Glomerular visceral epithelial cell (primary cell): ENCODE measurements at regions not wholly inside any gene's neighbourhood (a gene's known extent, or its start where the extent isn't known, plus 50 kb on each side); places are given as distances from the start of the nearest gene placed in this dataset.
"Not testable (repeated sequence)": the region's sequence is repeated elsewhere in the genome, so short reads cannot be mapped to it uniquely, and the experiment has no call there.

Experiments used
- DNase-seq: peaks from one replicate; pipeline ENCODE4 v3.0.0-alpha.2; 2016; ENCODE audit errors: extremely low spot score

DNA sequence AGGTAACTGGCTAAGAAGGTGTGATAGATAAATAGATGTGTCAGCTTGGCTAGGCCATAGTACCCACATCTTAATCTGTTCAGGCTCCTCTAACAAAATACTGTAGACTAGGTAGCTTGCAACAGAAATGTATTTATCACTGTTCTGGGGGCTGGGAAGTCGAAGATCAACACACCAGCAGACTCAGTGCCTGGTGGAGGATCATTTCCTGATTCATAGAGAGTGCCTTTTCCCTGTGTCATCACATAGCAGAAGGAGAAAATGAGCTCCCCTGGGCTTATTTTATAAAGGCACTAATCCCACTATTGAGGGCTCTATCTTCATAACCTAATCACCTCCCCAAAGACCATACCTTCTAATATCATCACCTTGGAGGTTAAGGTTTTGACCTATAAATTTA lies 532.7 kb upstream of the OLFM3 start:
- DNase-seq, result no peak

DNA sequence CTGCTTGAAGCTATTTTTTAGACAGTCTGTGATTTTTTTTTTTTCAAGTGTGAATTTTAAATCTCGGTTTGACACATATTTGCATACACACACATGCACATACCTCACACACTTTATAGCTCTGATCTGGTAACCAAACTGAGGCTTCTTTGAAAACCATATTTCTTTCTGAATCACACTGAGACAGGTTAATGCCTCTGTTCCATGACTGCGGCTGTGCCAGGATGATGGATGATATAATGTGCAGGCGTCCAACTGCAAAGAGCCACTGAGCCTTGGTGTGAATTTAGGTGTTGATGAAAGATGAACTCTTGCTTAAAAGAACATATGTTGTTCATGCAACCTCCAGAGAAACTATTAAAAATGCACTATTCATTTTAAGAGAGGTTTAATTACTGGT lies 504.0 kb upstream of the OLFM3 start:
- no peak for DNase-seq

DNA sequence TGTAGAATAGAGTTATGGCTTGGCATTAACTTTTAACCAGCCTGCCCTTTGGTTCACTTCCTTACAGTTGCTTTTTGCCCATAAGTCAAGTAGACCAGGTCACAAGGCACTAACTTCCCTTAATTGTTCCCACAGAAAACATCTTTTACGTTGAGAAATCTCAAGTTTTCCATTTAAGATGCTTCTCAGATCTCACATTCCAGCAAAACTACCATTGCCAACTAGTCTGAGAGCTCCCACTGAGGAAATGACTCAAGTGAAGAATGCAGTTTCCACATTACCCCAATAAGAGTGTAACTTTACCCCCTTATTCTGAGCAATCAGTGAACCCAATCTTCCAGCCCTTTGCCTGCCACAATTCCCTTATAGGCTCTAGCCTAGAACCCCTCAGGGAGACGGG lies 502.2 kb upstream of the OLFM3 start:
- DNase-seq, result no peak

DNA sequence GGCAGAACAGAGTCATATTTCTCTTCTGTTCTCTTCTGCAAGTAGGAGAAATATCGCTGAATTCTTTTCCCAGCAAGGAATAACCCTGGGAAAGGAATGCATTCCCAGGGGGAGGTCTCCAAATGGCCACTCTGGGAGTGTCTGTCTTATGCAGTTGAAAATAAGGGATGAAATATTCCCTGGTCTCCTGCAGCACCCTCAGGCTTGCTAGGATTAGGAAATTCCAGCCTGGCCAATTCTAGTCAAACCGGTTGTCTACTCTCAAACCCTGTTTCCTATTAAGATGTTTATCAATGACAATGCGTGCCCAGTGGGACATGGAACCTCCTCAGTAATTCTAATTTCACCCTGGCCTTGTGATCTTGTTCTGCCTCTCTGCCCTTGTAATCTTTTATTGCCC lies 501.1 kb upstream of the OLFM3 start:
- DNase-seq, result not testable (repeated sequence)

DNA sequence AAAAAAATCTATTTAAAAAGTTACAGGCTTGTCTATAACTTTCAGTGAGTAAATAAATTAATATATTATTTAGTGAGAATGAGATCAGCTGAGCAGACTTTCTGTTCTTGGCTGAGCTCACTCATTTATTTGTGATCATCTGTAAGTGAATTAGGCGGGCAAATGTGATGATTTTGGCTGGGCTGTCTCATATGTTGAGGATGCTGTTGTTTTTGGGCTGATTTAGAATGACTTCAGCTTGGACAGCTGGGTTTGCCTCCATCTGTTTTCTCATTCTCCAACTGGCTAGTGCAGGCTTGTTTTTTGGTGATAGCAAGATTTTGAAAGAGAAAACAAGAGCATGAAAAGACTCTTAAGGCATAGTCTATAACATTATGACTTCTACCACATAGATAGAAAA lies 475.8 kb upstream of the OLFM3 start:
- DNase-seq, result no peak

DNA sequence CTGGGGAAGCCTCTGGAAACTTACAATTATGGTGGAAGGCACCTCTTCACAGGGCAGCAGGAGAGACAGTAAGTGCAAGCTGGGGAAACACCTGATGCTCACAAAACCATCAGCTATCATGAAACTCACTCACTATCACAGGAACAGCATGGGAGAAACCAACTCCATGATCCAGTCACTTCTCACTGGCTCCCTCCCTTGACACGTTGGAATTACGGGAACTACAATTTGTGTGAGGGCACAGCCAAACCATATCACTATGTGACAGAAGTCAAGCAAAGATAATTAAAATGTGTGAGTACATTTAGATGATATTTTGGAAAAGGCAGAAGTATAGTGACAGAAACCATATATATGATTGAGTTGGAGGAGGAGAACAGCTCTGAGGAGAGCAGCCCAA lies 474.0 kb upstream of the OLFM3 start:
- no peak for DNase-seq

DNA sequence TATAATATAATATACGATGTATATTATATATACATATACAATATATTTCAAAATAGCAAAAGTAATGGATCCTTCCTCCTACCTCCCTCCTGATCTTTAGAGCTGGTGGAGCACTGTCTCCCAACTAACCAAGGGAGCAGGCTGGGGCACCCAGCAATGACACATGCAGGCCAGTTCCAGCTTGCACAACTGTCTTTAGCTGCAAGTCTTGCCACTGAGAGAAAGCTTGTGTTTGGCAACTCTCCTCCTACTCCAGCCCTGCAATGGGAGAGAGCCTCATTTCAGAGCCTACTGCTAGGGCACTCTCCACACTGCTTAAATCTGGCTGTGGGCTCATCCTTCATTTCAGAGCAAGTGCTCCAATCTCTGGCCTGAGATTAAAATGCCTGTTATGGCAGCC lies 469.8 kb upstream of the OLFM3 start:
- no peak for DNase-seq

DNA sequence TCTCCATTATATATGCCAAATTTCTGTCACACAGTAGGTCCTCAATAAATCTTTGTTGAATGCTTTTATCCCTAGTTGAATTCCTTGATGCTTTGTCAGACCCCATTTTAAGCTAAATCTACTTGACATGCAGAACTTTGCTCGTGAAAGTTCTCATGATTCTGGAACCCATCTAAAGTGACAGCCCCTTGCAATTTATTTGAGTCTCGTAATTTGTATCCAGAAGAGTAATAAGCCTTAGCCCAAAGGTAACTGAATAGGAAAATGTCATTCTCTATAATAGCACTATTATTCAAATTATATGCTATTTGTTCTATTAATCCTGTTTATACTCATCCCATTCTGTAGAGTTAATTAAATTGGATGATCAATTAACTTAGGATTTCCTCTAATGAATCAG lies 466.6 kb upstream of the OLFM3 start:
- DNase-seq, result no peak

DNA sequence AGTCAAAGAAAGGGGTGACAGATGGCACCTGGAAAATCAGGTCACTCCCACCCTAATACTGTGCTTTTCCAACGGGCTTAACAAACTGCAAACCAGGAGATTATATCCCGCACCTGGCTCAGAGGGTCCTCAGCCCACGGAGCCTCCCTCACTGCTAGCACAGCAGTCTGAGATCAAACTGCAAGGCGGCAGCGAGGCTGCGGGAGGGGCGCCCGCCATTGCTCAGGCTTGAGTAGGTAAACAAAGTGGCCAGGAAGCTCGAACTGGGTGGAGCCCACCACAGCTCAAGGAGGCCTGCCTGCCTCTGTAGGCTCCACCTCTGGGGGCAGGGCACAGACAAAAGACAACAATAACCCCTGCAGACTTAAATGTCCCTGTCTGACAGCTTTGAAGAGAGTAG lies 445.6 kb upstream of the OLFM3 start:
- not testable (repeated sequence) for DNase-seq

DNA sequence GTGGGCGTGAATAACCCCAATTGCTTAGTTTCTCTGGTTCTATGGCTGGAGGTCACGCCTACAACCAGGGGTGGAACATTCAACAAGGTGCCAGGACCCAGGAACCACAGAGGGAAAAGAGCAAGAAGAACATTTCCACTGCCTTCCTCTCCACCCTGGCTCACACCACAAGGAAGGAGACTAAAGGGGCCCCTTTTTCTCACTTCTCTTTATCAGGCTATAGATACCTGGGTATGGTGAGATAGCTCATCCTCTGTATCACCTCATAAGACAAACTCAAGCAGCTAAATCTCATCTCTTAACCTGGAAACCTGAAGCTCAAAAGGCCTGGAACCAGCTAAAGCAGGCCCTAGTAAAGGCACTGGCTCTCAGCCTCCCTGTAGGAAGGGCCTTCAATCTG lies 438.8 kb upstream of the OLFM3 start:
- DNase-seq, result no peak

DNA sequence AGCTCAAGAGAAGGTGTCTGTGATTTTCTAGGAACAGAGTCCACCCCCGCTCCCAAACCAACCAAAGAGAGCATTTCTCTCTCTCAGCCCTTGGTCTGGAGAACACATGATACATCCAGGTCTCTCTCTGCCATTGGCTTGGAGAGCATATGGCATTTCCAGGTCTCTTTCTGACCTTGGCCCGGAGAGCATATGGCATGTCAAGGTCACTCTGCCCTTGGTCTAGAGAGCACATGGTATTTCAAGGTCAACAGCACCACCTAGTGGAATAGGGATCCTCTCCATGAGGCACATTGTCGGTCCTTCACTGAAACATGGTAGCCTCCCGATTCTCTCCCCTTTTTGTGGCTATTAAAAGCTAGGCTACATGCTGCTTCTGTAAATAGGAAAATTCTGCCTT lies 437.7 kb upstream of the OLFM3 start:
- DNase-seq, result peak; percentile 2

DNA sequence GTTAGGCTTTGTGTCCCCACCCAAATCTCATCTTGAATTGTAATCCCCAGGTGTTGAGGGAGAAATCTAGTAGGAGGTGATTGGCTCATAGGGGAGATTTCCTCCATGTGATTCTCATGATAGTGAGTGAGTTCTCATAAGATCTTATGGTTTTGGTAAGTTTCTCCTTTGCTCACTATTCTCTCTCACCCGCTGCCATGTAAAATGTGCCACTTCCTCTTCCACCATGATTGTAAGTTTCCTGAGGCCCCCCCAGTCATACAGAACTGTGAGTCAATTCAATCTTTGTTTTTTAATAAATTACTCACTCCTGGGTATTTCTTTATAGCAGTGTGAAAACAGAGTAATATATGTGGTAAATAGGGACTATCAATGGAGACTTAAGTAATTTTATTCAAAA lies 434.5 kb upstream of the OLFM3 start:
- DNase-seq, result no peak

DNA sequence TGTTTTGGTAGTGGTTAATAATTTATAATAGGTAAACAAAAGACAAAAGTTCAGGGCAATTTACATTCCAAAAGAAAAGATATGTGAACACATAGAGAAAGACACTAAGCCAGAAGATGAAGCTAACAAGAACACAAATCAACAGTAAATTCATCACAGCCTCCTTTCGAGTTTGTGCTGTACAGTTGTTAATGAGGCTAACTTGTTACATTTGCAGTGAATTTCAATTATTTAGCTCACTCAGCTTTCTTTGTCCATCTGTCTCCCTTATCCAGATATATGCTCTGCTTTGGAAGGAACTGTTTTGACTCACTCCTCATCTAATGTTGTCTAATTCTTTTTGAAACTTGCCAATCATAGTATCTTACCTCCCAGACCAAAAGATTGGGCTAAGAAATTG lies 423.3 kb upstream of the OLFM3 start:
- DNase-seq, result no peak
